Ishikawa (cell line): ENCODE measurements at regions not wholly inside any gene's neighbourhood (a gene's known extent, or its start where the extent isn't known, plus 50 kb on each side); places are given as distances from the start of the nearest gene placed in this dataset.

ENCODE experiments used
- CEBPB ChIP-seq: IDR thresholded peaks from 2 replicates; pipeline ENCODE4 v1.6.1; 2012
- CREB1 ChIP-seq: IDR thresholded peaks from 2 replicates; pipeline ENCODE4 v1.6.1; 2012; ENCODE audit warnings: low read depth
- EGR1 ChIP-seq: IDR thresholded peaks from 2 replicates; pipeline ENCODE4 v1.6.1; 2012
- EP300 ChIP-seq: IDR thresholded peaks from 2 replicates; pipeline ENCODE4 v1.6.1; 2012; ENCODE audit warnings: borderline replicate concordance
- FOXM1 ChIP-seq: IDR thresholded peaks from 2 replicates; pipeline ENCODE4 v1.6.1; 2012; ENCODE audit warnings: low read depth, borderline replicate concordance
- MAX ChIP-seq: IDR thresholded peaks from 2 replicates; pipeline ENCODE4 v1.6.1; 2012
- RAD21 ChIP-seq: IDR thresholded peaks from 2 replicates; pipeline ENCODE4 v1.6.1; 2012; ENCODE audit warnings: low read depth
- REST ChIP-seq: IDR thresholded peaks from 2 replicates; pipeline ENCODE4 v1.6.1; 2012; ENCODE audit warnings: low read depth, mild to moderate bottlenecking
- TAF1 ChIP-seq: IDR thresholded peaks from 2 replicates; pipeline ENCODE4 v1.6.1; 2012; ENCODE audit warnings: low read depth, mild to moderate bottlenecking
- TCF12 ChIP-seq: IDR thresholded peaks from 2 replicates; pipeline ENCODE4 v1.6.1; 2012; ENCODE audit warnings: low read depth
- TEAD4 ChIP-seq: IDR thresholded peaks from 2 replicates; pipeline ENCODE4 v1.6.1; 2012
- USF1 ChIP-seq: IDR thresholded peaks from 2 replicates; pipeline ENCODE4 v1.6.1; 2012
- YY1 ChIP-seq: IDR thresholded peaks from 2 replicates; pipeline ENCODE4 v1.6.1; 2012; ENCODE audit warnings: low read depth

DNA sequence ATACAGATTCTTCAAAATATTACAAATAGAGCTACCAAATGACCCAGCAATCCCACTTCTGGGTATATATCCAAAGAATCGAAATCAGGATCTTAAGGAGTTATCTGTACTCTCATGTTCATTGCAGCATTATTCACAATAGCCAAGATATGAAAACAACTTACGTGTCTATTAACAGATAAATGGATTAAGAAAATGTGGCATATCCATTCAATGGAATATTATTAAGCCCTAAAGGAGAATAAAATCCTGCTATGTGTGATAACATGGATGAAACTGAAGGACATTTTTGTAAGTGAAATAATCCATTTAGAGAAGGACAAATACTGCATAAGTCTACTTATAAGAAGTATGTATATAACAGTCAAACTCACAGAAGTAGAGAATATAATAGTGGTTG lies 450.6 kb downstream of the TMEM232 start:
- TF ChIP-seq REST (no peak), TEAD4 (no peak), RAD21 (no peak), CREB1 (no peak), EP300 (no peak), FOXM1 (no peak), CEBPB (no peak), TAF1 (no peak), MAX (no peak), USF1 (no peak), YY1 (no peak), TCF12 (no peak), EGR1 (no peak)
